GM12872 (cell line): ENCODE measurements at regions not wholly inside any gene's neighbourhood (a gene's known extent, or its start where the extent isn't known, plus 50 kb on each side); places are given as distances from the start of the nearest gene placed in this dataset.

Experiments
- TF ChIP-seq, protein P1 (sequence below): IDR thresholded peaks from 3 replicates; pipeline ENCODE4 v1.5.1; 2011; ENCODE audit warnings: low read depth, mild to moderate bottlenecking, low read length, moderate library complexity; ENCODE audit not compliant: insufficient read depth

DNA sequence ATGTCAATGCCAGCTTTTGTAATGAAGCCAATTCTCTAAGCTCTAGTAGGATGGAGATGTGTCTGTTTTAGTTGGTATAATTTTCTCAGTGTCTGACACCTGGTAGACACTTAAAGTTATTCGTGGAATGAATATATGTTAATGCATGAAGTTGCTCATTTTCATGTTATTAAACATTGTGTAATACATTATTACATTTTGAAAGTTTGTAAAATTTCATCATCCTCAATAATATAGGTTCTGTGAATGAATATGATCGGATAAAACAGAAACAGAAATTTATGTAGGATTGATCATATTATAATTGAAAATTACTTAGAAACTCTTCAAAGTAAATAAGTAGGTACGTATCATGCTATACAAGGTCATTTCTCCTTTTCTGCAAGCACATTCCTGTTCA is 625.3 kb downstream of the PLA2G4A start:
- TF ChIP-seq, protein P1, sequence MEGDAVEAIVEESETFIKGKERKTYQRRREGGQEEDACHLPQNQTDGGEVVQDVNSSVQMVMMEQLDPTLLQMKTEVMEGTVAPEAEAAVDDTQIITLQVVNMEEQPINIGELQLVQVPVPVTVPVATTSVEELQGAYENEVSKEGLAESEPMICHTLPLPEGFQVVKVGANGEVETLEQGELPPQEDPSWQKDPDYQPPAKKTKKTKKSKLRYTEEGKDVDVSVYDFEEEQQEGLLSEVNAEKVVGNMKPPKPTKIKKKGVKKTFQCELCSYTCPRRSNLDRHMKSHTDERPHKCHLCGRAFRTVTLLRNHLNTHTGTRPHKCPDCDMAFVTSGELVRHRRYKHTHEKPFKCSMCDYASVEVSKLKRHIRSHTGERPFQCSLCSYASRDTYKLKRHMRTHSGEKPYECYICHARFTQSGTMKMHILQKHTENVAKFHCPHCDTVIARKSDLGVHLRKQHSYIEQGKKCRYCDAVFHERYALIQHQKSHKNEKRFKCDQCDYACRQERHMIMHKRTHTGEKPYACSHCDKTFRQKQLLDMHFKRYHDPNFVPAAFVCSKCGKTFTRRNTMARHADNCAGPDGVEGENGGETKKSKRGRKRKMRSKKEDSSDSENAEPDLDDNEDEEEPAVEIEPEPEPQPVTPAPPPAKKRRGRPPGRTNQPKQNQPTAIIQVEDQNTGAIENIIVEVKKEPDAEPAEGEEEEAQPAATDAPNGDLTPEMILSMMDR = no peak

DNA sequence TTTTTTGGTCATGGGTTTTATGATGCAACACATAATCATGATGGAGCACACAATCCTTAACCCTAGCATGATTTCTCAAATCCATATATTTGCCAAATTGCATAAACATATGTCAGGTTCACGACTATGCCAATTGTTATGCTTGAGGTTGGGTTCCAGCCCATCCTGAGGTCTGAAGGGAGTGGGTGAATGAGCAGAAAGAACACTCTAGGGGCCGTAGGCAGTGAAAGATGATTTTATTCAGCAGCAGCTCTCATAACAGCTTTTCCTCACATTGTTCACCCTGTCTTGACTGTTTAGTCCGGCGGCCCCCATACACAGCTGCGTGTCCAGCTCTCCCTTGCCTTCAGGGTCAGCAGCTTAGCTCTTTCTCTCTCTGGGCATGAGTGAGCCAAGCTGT is 627.7 kb downstream of the PLA2G4A start:
- TF ChIP-seq, protein P1 = no peak

DNA sequence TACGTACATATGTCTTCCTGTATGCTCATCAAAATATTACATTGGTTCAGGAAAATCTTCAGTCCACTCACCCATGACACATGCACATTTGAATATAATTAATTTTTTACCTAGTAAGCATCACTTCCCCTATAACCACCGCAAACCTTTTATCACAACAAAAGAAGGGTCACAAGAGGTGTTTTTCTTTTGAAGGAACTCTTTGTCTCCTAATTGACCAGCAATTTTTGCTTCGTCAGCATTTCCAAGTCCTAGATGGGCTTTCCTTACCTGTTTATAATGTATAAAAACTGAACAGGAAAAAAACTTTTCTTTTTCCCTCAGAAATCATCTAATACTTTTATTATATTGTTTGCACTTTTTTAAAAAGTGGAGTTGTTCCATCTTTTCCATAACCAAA is 631.3 kb downstream of the PLA2G4A start:
- TF ChIP-seq, protein P1 = no peak

DNA sequence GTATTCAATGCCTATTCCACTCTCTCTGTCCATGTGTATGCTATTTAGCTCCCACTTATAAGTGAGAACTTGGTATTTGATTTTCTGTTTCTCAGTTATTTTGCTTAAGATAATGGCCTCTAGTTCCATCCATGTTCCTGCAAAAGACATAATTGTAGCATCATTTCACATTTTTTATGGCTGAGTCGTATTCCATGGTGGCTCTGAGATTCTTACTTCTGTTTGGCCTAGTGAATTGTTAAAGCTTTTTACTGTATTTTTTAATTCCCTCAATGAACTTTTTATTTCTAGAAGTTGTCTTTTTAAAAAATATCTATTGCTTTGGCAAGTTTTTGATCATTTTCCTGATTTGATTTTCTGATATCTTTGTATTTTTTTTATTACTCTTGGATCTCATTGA is 635.6 kb downstream of the PLA2G4A start:
- TF ChIP-seq, protein P1 = no peak

DNA sequence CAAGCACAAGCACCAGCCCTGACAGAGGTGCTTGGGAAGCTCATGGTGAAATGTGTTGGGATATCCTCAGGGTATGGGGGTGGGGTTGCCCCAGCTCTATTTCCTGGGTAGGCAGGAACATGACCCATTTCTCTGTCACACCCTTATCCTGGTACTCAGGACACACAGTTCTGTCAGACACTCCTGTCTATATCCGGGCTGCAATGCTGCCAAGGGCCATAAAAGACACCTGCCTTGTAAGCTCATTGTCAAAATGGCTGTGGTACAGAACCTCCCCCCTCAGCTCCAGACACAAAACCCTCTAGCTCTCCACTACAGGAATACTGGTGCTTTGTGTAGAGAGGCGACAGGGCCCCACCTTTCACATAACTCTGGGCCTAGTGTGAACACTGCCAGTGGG is 636.7 kb downstream of the PLA2G4A start:
- TF ChIP-seq, protein P1 = no peak

DNA sequence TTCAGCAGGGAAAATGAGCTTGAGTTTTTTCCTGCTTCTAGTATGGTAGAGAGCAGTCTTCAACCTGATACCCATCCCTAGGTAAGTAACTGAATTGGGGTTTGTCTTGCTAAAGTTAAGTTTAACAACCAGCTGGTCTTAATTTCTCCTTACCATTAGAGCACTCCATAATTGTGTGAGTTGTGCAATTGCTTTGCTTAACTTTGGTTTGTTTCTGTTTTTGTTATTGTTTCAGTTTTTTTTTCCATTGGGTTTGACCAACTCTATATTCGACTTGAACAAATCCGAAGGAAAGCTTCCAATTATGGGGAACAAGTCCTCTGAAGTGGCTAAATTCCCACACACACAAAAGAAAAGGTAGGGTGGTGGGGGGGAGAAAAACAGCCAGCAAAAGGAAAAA is 641.1 kb downstream of the PLA2G4A start:
- TF ChIP-seq, protein P1 = no peak

DNA sequence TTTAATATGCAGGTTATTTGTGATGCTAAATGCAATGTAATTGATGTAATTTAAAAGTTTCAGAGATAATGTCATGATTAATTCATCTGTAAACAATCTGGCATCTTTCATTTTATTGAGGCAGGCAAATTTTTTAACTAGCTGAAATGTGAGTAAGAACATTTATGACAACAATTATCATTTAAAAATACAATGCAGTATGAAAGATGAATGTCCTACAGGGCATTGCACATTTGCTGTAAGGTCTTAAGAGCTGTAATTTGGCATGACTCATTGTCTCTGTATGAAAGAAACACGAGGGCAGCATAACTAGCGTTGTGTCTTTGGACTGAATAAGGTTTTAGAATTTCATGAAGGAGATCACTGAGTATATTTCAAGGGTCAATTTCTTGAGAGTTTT is 642.8 kb downstream of the PLA2G4A start:
- TF ChIP-seq, protein P1 = no peak

DNA sequence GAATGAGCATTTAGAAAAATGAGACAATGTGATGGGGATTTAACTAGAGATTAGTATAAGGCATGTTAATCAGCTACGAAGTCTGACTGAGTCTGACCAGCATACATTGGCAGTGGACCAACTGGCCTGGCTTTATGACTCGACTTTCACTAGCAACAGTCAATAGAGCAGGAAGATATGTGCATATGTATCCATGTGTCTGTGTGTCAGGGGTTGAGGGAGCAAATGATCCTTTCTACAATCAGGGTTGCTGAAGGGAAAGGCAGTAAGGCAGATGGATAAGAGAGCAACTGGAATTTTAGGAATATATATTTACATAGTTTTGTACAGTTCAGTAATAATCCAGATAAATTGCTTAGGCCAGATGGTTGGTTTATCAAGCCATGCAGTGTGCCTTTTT is 645.6 kb downstream of the PLA2G4A start:
- TF ChIP-seq, protein P1 = no peak
